ENCODE measurements at regions not wholly inside any gene's neighbourhood (a gene's known extent, or its start where the extent isn't known, plus 50 kb on each side); places are given as distances from the start of the nearest gene placed in this dataset.
"Not testable (repeated sequence)": the region's sequence is repeated elsewhere in the genome, so short reads cannot be mapped to it uniquely, and the experiment has no call there.

DNA sequence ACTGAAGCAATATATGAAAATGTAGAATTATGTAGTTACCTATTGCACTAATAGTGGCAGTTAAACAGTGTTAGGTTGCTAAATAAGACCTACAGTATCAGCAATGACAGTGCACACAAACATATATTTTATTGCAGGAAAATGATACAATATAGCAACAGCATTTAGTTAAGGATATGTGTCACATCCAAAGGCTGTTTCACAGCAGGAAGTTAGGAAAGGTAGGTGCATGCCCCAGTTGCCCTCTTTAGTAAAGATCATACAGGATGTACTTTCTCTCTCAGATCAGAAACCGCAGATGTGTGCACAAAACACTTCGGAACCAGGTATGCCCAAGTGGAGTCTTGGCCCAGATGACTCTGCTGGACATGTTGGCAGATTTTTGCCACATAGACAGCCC, 444.1 kb downstream of the XIRP2 start:
- ATAC-seq (ENCODE audit: low read depth), result no peak
- WGBS (ENCODE audit: insufficient coverage), result 100% methylated on average over 2 of the region's 2 CpGs

DNA sequence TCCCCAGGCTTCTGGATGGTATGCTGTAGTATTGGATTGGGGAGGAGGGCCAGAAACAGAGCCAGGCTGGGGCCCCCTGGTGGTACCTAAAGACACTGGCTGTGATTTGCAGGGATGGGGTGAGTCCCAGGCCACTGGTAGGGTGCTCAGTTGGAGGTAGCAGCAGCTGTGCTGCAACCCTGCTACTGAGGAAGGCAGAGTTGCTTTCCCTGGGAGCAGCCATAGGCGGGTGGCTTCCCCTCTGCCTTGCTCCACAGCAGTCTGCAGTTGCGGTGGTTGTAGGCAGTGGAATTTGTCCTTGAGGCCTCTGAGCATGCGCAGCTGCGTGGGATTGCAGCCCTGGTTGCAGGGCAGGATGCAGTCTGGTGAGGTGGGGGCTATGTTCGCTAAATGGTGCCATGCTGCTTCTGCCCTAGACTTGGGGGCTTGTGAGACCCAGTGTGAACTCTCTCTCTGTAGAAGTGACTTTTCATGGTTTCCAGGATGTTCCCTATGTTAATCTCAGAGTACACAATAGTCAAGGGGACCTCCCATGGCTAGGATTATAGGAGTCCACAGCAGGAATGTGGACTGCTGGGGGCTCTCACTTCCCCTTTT, 443.5 kb downstream of the XIRP2 start:
- H3K4me1 ChIP-seq (ENCODE audit: control insufficient read depth in 2 of 2, insufficient read depth in 2 of 2, low read length in 2 of 2), result no peaks in the 10 kb centered on the region
- no peak overlapping the region for H2AFZ ChIP-seq (ENCODE audit: insufficient read depth, low read depth, low read length, poor library complexity, severe bottlenecking)
- H3K4me3 ChIP-seq (ENCODE audit: control extremely low read depth in 1 of 5, extremely low read depth in 1 of 5, insufficient read depth in 1 of 5, low read depth in 2 of 5, low read length in 4 of 5), result no peak overlapping the region
- Mint-ChIP-seq H3K4me3 (no peak overlapping the region), H3K27me3 (peaks cover 3% of the 10 kb centered on the region), H3K4me1 (no peaks in the 10 kb centered on the region), H3K9me3 (ENCODE audit: insufficient read depth) (no peaks in the 10 kb centered on the region), H3K27ac (no peak overlapping the region)
- H4K20me1 ChIP-seq (ENCODE audit: control insufficient read depth, insufficient read depth, low read length, poor library complexity, severe bottlenecking), result no peaks in the 10 kb centered on the region
- peaks cover 0 to 9% (median 0%) of the 10 kb centered on the region in 3 donors for H3K9me3 ChIP-seq (ENCODE audit: control extremely low read depth in 1 of 3, control insufficient read depth in 2 of 3, insufficient read depth in 1 of 3, low read length in 2 of 3)
- no peaks in the 10 kb centered on the region for H3K36me3 ChIP-seq (replicated peaks in 1 of 2; ENCODE audit: control extremely low read depth in 1 of 2, control insufficient read depth in 1 of 2, extremely low read depth in 1 of 2, insufficient read depth in 2 of 2, low read length in 1 of 2)
- POLR2A ChIA-PET, result no interaction called here
- intact Hi-C loops (cut with micrococcal nuclease), result no loop called here
- no peak overlapping the region for H3K9ac ChIP-seq (ENCODE audit: low read length)
- no peak for ATAC-seq (ENCODE audit: low read depth)
- H3K27me3 ChIP-seq (replicated peaks in 1 of 4; ENCODE audit: control extremely low read depth in 1 of 4, control insufficient read depth in 3 of 4, insufficient read depth in 4 of 4, low read length in 3 of 4), result no peaks in the 10 kb centered on the region
- CTCF ChIA-PET, result no interaction called here
- no peak for TF ChIP-seq EZH2 (IDR thresholded peaks at IDR 0.05; ENCODE audit: borderline replicate concordance, insufficient read depth, low read depth, low read length, poor library complexity, severe bottlenecking)
- TF ChIP-seq, protein P1, sequence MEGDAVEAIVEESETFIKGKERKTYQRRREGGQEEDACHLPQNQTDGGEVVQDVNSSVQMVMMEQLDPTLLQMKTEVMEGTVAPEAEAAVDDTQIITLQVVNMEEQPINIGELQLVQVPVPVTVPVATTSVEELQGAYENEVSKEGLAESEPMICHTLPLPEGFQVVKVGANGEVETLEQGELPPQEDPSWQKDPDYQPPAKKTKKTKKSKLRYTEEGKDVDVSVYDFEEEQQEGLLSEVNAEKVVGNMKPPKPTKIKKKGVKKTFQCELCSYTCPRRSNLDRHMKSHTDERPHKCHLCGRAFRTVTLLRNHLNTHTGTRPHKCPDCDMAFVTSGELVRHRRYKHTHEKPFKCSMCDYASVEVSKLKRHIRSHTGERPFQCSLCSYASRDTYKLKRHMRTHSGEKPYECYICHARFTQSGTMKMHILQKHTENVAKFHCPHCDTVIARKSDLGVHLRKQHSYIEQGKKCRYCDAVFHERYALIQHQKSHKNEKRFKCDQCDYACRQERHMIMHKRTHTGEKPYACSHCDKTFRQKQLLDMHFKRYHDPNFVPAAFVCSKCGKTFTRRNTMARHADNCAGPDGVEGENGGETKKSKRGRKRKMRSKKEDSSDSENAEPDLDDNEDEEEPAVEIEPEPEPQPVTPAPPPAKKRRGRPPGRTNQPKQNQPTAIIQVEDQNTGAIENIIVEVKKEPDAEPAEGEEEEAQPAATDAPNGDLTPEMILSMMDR (IDR thresholded peaks at IDR 0.05), result no peak
- 97% methylated on average over 5 of the region's 5 CpGs for WGBS (ENCODE audit: insufficient coverage)
- H3K27ac ChIP-seq (ENCODE audit: low read length in 2 of 2), result no peak overlapping the region
- no peak for DNase-seq
- no peaks in the 10 kb centered on the region for H3K79me2 ChIP-seq (ENCODE audit: control insufficient read depth, insufficient read depth, low read length)
- no peak overlapping the region for H3K4me2 ChIP-seq (replicated peaks; ENCODE audit: low read depth, low read length, poor library complexity, severe bottlenecking)

More for the DNA sequence above, 444.1 kb downstream of the XIRP2 start:
- H3K27ac Mint-ChIP-seq, result no peak overlapping the region
- no peak overlapping the region for H3K4me3 Mint-ChIP-seq
- Histone ChIP-seq H3K4me3 (ENCODE audit: control extremely low read depth in 1 of 5, extremely low read depth in 1 of 5, insufficient read depth in 1 of 5, low read depth in 2 of 5, low read length in 4 of 5) (no peak overlapping the region), H3K9ac (ENCODE audit: low read length) (no peak overlapping the region), H3K36me3 (replicated peaks in 1 of 2; ENCODE audit: control extremely low read depth in 1 of 2, control insufficient read depth in 1 of 2, extremely low read depth in 1 of 2, insufficient read depth in 2 of 2, low read length in 1 of 2) (no peaks in the 10 kb centered on the region), H3K4me2 (replicated peaks; ENCODE audit: low read depth, low read length, poor library complexity, severe bottlenecking) (no peak overlapping the region), H2AFZ (ENCODE audit: insufficient read depth, low read depth, low read length, poor library complexity, severe bottlenecking) (no peak overlapping the region), H4K20me1 (ENCODE audit: control insufficient read depth, insufficient read depth, low read length, poor library complexity, severe bottlenecking) (no peaks in the 10 kb centered on the region), H3K79me2 (ENCODE audit: control insufficient read depth, insufficient read depth, low read length) (no peaks in the 10 kb centered on the region), H3K9me3 (ENCODE audit: control extremely low read depth in 1 of 3, control insufficient read depth in 2 of 3, insufficient read depth in 1 of 3, low read length in 2 of 3) (peaks cover 0 to 9% (median 0%) of the 10 kb centered on the region in 3 donors), H3K27me3 (replicated peaks in 1 of 4; ENCODE audit: control extremely low read depth in 1 of 4, control insufficient read depth in 3 of 4, insufficient read depth in 4 of 4, low read length in 3 of 4) (no peaks in the 10 kb centered on the region), H3K27ac (ENCODE audit: low read length in 2 of 2) (no peak overlapping the region), H3K4me1 (ENCODE audit: control insufficient read depth in 2 of 2, insufficient read depth in 2 of 2, low read length in 2 of 2) (no peaks in the 10 kb centered on the region)
- POLR2A ChIA-PET, result no interaction called here
- H3K9me3 Mint-ChIP-seq (ENCODE audit: insufficient read depth), result no peaks in the 10 kb centered on the region
- DNase-seq, result no peak
- TF ChIP-seq, protein P1 (IDR thresholded peaks at IDR 0.05), result no peak
- TF ChIP-seq EZH2 (IDR thresholded peaks at IDR 0.05; ENCODE audit: borderline replicate concordance, insufficient read depth, low read depth, low read length, poor library complexity, severe bottlenecking), result no peak
- CTCF ChIA-PET, result no interaction called here
- no peaks in the 10 kb centered on the region for H3K4me1 Mint-ChIP-seq
- intact Hi-C loops (cut with micrococcal nuclease), result no loop called here
- peaks cover 3% of the 10 kb centered on the region for H3K27me3 Mint-ChIP-seq

DNA sequence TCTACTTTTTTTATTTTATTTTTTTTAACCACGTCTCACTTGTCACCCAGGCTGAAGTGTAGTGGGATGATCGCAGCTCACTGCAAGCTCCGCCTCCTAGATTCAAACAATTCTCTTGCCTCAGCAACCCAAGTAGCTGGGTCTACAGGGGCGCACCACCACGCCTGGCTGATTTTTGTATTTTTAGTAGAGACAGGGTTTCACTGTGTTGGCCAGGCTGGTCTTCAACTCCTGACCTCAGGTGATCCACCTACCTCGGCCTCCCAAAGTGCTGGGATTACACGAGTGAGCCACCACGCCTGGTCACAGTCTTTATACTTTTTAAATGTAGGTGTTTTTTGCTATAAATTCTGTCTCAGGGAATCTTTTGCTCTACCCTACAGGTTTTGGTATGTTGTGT, 440.5 kb downstream of the XIRP2 start:
- intact Hi-C loops (cut with micrococcal nuclease); H3K4me3 Mint-ChIP-seq; H3K4me2 ChIP-seq (replicated peaks; ENCODE audit: low read depth, low read length, poor library complexity, severe bottlenecking); POLR2A ChIA-PET; H3K4me1 Mint-ChIP-seq; CTCF ChIA-PET; H3K27ac Mint-ChIP-seq; H4K20me1 ChIP-seq (ENCODE audit: control insufficient read depth, insufficient read depth, low read length, poor library complexity, severe bottlenecking); H3K4me1 ChIP-seq (ENCODE audit: control insufficient read depth in 2 of 2, insufficient read depth in 2 of 2, low read length in 2 of 2); H3K36me3 ChIP-seq (replicated peaks in 1 of 2; ENCODE audit: control extremely low read depth in 1 of 2, control insufficient read depth in 1 of 2, extremely low read depth in 1 of 2, insufficient read depth in 2 of 2, low read length in 1 of 2); H3K9me3 ChIP-seq (ENCODE audit: control extremely low read depth in 1 of 3, control insufficient read depth in 2 of 3, insufficient read depth in 1 of 3, low read length in 2 of 3); H3K9ac ChIP-seq (ENCODE audit: low read length); H3K27me3 Mint-ChIP-seq; H3K27ac ChIP-seq (ENCODE audit: low read length in 2 of 2); H3K27me3 ChIP-seq (replicated peaks in 1 of 4; ENCODE audit: control extremely low read depth in 1 of 4, control insufficient read depth in 3 of 4, insufficient read depth in 4 of 4, low read length in 3 of 4); DNase-seq; ATAC-seq (ENCODE audit: low read depth); H3K79me2 ChIP-seq (ENCODE audit: control insufficient read depth, insufficient read depth, low read length); H3K9me3 Mint-ChIP-seq (ENCODE audit: insufficient read depth); H3K4me3 ChIP-seq (ENCODE audit: control extremely low read depth in 1 of 5, extremely low read depth in 1 of 5, insufficient read depth in 1 of 5, low read depth in 2 of 5, low read length in 4 of 5); H2AFZ ChIP-seq (ENCODE audit: insufficient read depth, low read depth, low read length, poor library complexity, severe bottlenecking): not testable (repeated sequence)
- WGBS (ENCODE audit: insufficient coverage), result 100% methylated on average over 4 of the region's 8 CpGs
